ENCODE measurements at regions not wholly inside any gene's neighbourhood (a gene's known extent, or its start where the extent isn't known, plus 50 kb on each side); places are given as distances from the start of the nearest gene placed in this dataset.

DNA sequence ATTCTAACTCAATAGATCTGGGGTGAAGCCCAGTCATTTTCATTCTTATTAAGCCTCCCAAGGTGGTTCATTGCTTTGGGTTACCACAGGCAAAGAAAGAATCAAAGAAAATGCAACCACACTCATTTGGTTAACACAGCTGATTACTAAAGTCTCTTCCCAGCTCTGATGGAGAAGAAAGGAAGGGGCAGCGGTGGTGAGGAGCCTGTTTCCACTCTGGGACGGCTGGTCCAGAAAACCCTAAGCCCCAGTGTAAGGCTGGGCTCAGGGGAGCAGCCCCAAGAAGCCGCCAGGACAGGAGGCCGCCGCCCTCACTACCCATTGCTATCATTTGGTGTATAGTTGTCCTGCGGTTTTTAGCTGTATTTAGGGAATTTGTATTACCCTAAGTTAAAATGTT lies 226.9 kb downstream of the CD83 start:
- TF ChIP-seq POLR2A (IDR thresholded peaks at IDR 0.05), result no peak
- TF ChIP-seq, protein P1, sequence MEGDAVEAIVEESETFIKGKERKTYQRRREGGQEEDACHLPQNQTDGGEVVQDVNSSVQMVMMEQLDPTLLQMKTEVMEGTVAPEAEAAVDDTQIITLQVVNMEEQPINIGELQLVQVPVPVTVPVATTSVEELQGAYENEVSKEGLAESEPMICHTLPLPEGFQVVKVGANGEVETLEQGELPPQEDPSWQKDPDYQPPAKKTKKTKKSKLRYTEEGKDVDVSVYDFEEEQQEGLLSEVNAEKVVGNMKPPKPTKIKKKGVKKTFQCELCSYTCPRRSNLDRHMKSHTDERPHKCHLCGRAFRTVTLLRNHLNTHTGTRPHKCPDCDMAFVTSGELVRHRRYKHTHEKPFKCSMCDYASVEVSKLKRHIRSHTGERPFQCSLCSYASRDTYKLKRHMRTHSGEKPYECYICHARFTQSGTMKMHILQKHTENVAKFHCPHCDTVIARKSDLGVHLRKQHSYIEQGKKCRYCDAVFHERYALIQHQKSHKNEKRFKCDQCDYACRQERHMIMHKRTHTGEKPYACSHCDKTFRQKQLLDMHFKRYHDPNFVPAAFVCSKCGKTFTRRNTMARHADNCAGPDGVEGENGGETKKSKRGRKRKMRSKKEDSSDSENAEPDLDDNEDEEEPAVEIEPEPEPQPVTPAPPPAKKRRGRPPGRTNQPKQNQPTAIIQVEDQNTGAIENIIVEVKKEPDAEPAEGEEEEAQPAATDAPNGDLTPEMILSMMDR (IDR thresholded peaks at IDR 0.05 in 4 of 5, conservative IDR thresholded peaks at IDR 0.05 in 1 of 5), result no peak
